Trophoblast cell (in vitro differentiated cells and primary cell): ENCODE measurements at regions not wholly inside any gene's neighbourhood (a gene's known extent, or its start where the extent isn't known, plus 50 kb on each side); places are given as distances from the start of the nearest gene placed in this dataset.

ENCODE experiments used
- DNase-seq, 2 donors: peaks; one replicate each; pipeline ENCODE4 v3.0.0-alpha.2; 2016
- H2AFZ ChIP-seq: 2 replicates; pipeline ENCODE4 v1.6.1; 2013; ENCODE audit warnings: low read length, moderate library complexity, mild to moderate bottlenecking; ENCODE audit not compliant: insufficient read depth, poor library complexity
- H2AK5ac ChIP-seq: 2 replicates; pipeline ENCODE4 v1.6.1; 2013; ENCODE audit warnings: mild to moderate bottlenecking, low read length
- H2BK120ac ChIP-seq: 2 replicates; pipeline ENCODE4 v1.6.1; 2013; ENCODE audit warnings: low read length, mild to moderate bottlenecking, moderate library complexity; ENCODE audit not compliant: insufficient read depth, poor library complexity
- H2BK12ac ChIP-seq: 2 replicates; pipeline ENCODE4 v1.6.1; 2013; ENCODE audit warnings: mild to moderate bottlenecking, low read length, moderate library complexity
- H2BK5ac ChIP-seq: 2 replicates; pipeline ENCODE4 v1.6.1; 2013; ENCODE audit warnings: low read length, low read depth, moderate library complexity, mild to moderate bottlenecking; ENCODE audit not compliant: poor library complexity
- H3K14ac ChIP-seq: 2 replicates; pipeline ENCODE4 v1.6.1; 2013; ENCODE audit warnings: mild to moderate bottlenecking, low read length
- H3K18ac ChIP-seq: 2 replicates; pipeline ENCODE4 v1.6.1; 2013; ENCODE audit warnings: mild to moderate bottlenecking, low read length
- H3K23ac ChIP-seq: 2 replicates; pipeline ENCODE4 v1.6.1; 2013; ENCODE audit warnings: low read length
- H3K27ac ChIP-seq: 2 replicates; pipeline ENCODE4 v1.5.1; 2013; ENCODE audit warnings: low read depth, mild to moderate bottlenecking, inconsistent platforms, low read length, moderate library complexity
- H3K27me3 ChIP-seq: 2 replicates; pipeline ENCODE4 v1.6.1; 2013; ENCODE audit warnings: inconsistent platforms, mild to moderate bottlenecking, low read length, moderate library complexity; ENCODE audit not compliant: insufficient read depth
- H3K36me3 ChIP-seq, 2 experiments: 1 replicate in 1 of 2; 2 replicates in 1 of 2; pipeline ENCODE4 v1.6.1; 2013; ENCODE audit warnings: low read length in 2 of 2, mild to moderate bottlenecking in 2 of 2, moderate library complexity in 1 of 2; ENCODE audit not compliant: insufficient read depth in 2 of 2, control insufficient read depth in 1 of 2
- H3K4ac ChIP-seq: 2 replicates; pipeline ENCODE4 v1.6.1; 2013; ENCODE audit warnings: low read depth, mild to moderate bottlenecking, low read length, moderate library complexity
- H3K4me1 ChIP-seq, 2 experiments: 1 replicate in 1 of 2; 2 replicates in 1 of 2; pipeline ENCODE4 v1.6.1; 2013; ENCODE audit warnings: low read length in 2 of 2, mild to moderate bottlenecking in 2 of 2, moderate library complexity in 1 of 2; ENCODE audit not compliant: insufficient read depth in 2 of 2, control insufficient read depth in 1 of 2
- H3K4me2 ChIP-seq: 2 replicates; pipeline ENCODE4 v1.6.1; 2013; ENCODE audit warnings: inconsistent platforms, mild to moderate bottlenecking, low read length, moderate library complexity
- H3K4me3 ChIP-seq: 2 replicates; pipeline ENCODE4 v1.5.1; 2013; ENCODE audit warnings: mild to moderate bottlenecking, low read depth, low read length, inconsistent platforms
- H3K79me1 ChIP-seq: one replicate; pipeline ENCODE4 v1.6.1; 2013; ENCODE audit warnings: low read length
- H3K79me2 ChIP-seq: 2 replicates; pipeline ENCODE4 v1.6.1; 2013; ENCODE audit warnings: low read length, mild to moderate bottlenecking; ENCODE audit not compliant: control insufficient read depth, insufficient read depth, poor library complexity
- H3K9ac ChIP-seq: 2 replicates; pipeline ENCODE4 v1.6.1; 2013; ENCODE audit warnings: mild to moderate bottlenecking, low read length
- H3K9me3 ChIP-seq: 2 replicates; pipeline ENCODE4 v1.6.1; 2013; ENCODE audit warnings: low read depth, mild to moderate bottlenecking, control low read depth, inconsistent platforms, low read length; ENCODE audit not compliant: insufficient read depth
- H4K12ac ChIP-seq: 2 replicates; pipeline ENCODE4 v1.6.1; 2013; ENCODE audit warnings: low read depth, mild to moderate bottlenecking, low read length, moderate library complexity
- H4K8ac ChIP-seq: 2 replicates; pipeline ENCODE4 v1.6.1; 2013; ENCODE audit warnings: low read depth, mild to moderate bottlenecking, low read length, moderate library complexity
- H4K91ac ChIP-seq: one replicate; pipeline ENCODE4 v1.6.1; 2013; ENCODE audit warnings: low read depth, mild to moderate bottlenecking, low read length, moderate library complexity
- WGBS: extraction: QIAGEN DNeasy Blood & Tissue Kit; methylation state at CpG from one replicate; pipeline ENCODE4 v1.1.7; 2013; ENCODE audit warnings: missing lambda C conversion rate; ENCODE audit not compliant: insufficient read length, insufficient coverage; ENCODE audit errors: extremely low coverage; 5-methylcytosine and 5-hydroxymethylcytosine counted together

DNA sequence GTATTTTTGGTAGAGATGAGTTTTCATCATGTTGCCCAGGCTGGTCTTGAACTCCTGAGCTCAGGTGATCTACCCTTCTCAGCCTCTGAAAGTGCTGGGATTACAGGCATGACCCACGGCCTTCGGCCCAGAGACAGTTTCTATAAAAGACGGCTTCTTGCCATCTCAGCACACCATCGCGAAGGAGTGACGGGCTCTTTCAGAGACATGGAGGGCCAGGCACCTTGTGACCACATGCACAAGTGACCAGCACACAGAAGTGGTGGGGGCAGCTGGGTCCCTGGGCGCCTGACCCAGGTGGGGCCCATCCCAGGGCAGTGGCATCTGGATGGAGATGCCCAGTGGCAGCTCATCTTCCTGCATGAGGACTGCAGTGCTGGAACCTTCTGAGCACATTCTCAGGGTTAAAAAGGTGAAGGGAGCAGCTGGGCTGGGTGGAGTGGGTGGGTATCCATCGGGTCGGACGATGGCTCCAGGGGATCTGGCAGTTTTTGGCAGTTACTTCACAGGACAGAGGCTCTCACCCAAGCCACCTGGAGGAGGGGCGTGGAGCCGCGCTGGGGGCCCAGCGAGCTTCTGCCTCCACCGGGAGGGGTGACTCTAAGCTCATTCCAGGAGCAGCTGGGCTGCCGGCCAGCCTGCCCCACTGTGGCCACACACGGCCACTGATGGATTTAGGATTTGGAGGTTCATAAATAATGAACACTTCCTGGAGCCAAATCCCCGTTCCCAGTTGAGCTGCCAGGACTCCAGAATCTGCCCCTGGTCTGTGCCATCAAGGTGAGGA, 373.0 kb downstream of the CTTN start:
- H3K4me3 ChIP-seq = no peak overlapping the region
- H3K9me3 ChIP-seq = no peaks in the 10 kb centered on the region
- no peak overlapping the region for H3K4ac ChIP-seq
- no peaks in the 10 kb centered on the region for H3K4me1 ChIP-seq
- H3K79me2 ChIP-seq = no peaks in the 10 kb centered on the region
- H4K12ac ChIP-seq = no peak overlapping the region
- H3K14ac ChIP-seq = no peak overlapping the region
- no peak overlapping the region for H3K27ac ChIP-seq
- H3K9ac ChIP-seq = no peak overlapping the region
- no peak overlapping the region for H3K4me2 ChIP-seq
- H3K18ac ChIP-seq = no peak overlapping the region
- H4K8ac ChIP-seq = no peak overlapping the region
- H2BK120ac ChIP-seq = no peak overlapping the region
- no peak overlapping the region for H2AFZ ChIP-seq
- no peak overlapping the region for H4K91ac ChIP-seq
- H2AK5ac ChIP-seq = no peak overlapping the region
- no peak overlapping the region for H2BK5ac ChIP-seq
- H2BK12ac ChIP-seq = no peak overlapping the region
- peaks cover 0 to 3% of the 10 kb centered on the region in 2 experiments for H3K36me3 ChIP-seq
- no CpG with 5 or more reads among the region's 18 CpGs for WGBS
- no peak for DNase-seq
- H3K27me3 ChIP-seq = no peaks in the 10 kb centered on the region
- H3K23ac ChIP-seq = no peak overlapping the region
- no peaks in the 10 kb centered on the region for H3K79me1 ChIP-seq

DNA sequence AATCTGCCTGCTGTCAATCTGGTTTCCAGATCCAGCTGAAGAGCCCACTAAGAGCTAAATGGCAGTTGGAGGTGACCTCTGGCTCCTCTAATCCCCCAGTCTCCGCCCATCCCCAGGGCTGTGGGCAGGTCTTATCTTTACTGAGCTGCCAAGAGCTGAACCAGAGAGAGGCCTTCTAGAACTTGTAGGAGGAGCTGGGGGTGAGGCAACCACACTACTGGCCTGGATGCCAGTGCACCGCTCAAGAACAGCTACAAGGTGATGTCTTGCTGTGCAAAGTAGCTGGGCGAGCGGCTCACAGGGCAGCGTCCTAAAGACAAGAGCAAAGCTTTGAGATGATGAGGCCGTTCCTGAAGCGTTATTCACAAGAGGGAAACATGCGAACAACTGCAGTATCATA, 374.6 kb downstream of the CTTN start:
- H3K4me2 ChIP-seq = no peak overlapping the region
- DNase-seq = no peak

GRCh38 chr11:70775386-70776075, 377.2 kb downstream of the CTTN start:
- Histone ChIP-seq H3K9ac (no peak overlapping the region), H3K36me3 (peaks cover 0 to 3% of the 10 kb centered on the region in 2 experiments), H4K8ac (no peak overlapping the region), H3K14ac (no peak overlapping the region), H3K9me3 (no peaks in the 10 kb centered on the region), H4K91ac (no peak overlapping the region), H3K4me1 (no peaks in the 10 kb centered on the region), H3K79me2 (no peaks in the 10 kb centered on the region), H3K23ac (no peak overlapping the region), H3K18ac (no peak overlapping the region), H2BK5ac (no peak overlapping the region), H3K27ac (no peak overlapping the region), H2AK5ac (no peak overlapping the region), H4K12ac (no peak overlapping the region), H3K4ac (no peak overlapping the region), H2AFZ (no peak overlapping the region), H3K4me3 (no peak overlapping the region), H2BK12ac (no peak overlapping the region), H3K4me2 (no peak overlapping the region), H2BK120ac (no peak overlapping the region), H3K27me3 (no peaks in the 10 kb centered on the region), H3K79me1 (no peaks in the 10 kb centered on the region)
- DNase-seq = no peak
- no CpG with 5 or more reads among the region's 12 CpGs for WGBS

More for the DNA sequence above, 374.6 kb downstream of the CTTN start:
- Histone ChIP-seq H3K14ac (no peak overlapping the region), H4K8ac (no peak overlapping the region), H3K4me1 (no peaks in the 10 kb centered on the region), H4K91ac (no peak overlapping the region), H3K79me2 (no peaks in the 10 kb centered on the region), H3K4ac (no peak overlapping the region), H3K9ac (no peak overlapping the region), H3K18ac (no peak overlapping the region), H2BK120ac (no peak overlapping the region), H2BK5ac (no peak overlapping the region), H4K12ac (no peak overlapping the region), H3K9me3 (no peaks in the 10 kb centered on the region), H3K27ac (no peak overlapping the region), H2BK12ac (no peak overlapping the region), H3K4me3 (no peak overlapping the region), H3K27me3 (no peaks in the 10 kb centered on the region), H3K23ac (no peak overlapping the region), H3K36me3 (peaks cover 0 to 3% of the 10 kb centered on the region in 2 experiments), H2AK5ac (no peak overlapping the region), H3K79me1 (no peaks in the 10 kb centered on the region), H2AFZ (no peak overlapping the region)
- no CpG with 5 or more reads among the region's 8 CpGs for WGBS

DNA sequence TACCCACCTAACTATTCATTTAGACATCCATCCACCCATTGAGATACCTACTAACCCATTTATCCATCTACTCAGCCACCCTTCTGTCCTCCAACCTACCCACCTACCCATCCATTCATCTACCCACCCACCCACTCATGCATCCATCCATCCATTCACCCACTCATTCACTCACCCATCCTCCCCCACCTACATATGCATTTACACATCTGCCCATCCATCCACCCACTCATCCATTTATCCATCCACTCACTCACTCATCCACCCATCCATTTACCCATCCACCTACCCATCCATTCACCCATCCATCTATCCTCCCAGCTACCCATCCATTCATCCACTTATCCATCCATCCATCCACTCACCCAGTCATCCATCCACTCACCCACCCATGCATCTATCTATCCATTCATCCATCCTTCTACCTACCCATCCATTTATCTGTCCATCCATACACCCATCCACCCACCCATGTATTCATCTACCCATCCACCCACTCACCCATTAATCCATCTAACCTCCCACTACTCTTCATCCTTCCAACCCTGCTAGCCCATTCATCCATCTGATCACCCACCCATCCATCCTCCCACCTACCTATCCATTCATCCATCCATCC, 378.7 kb downstream of the CTTN start:
- DNase-seq = no peak
- no peak overlapping the region for H2BK12ac ChIP-seq
- no peak overlapping the region for H3K4ac ChIP-seq
- H3K36me3 ChIP-seq = peaks cover 0 to 3% of the 10 kb centered on the region in 2 experiments
- no peak overlapping the region for H2AFZ ChIP-seq
- no peaks in the 10 kb centered on the region for H3K4me1 ChIP-seq
- H3K27me3 ChIP-seq = no peaks in the 10 kb centered on the region
- no peak overlapping the region for H3K4me2 ChIP-seq
- no peak overlapping the region for H3K18ac ChIP-seq
- no peak overlapping the region for H2AK5ac ChIP-seq
- no peak overlapping the region for H3K27ac ChIP-seq
- H4K8ac ChIP-seq = no peak overlapping the region
- no peak overlapping the region for H3K4me3 ChIP-seq
- H3K79me2 ChIP-seq = peaks cover 2% of the 10 kb centered on the region
- H3K9ac ChIP-seq = no peak overlapping the region
- H4K91ac ChIP-seq = no peak overlapping the region
- H3K9me3 ChIP-seq = no peaks in the 10 kb centered on the region
- no peaks in the 10 kb centered on the region for H3K79me1 ChIP-seq
- no peak overlapping the region for H2BK120ac ChIP-seq
- no peak overlapping the region for H3K23ac ChIP-seq
- H4K12ac ChIP-seq = no peak overlapping the region
- no peak overlapping the region for H3K14ac ChIP-seq
- no peak overlapping the region for H2BK5ac ChIP-seq
